ENCODE measurements at regions not wholly inside any gene's neighbourhood (a gene's known extent, or its start where the extent isn't known, plus 50 kb on each side); places are given as distances from the start of the nearest gene placed in this dataset.

DNA sequence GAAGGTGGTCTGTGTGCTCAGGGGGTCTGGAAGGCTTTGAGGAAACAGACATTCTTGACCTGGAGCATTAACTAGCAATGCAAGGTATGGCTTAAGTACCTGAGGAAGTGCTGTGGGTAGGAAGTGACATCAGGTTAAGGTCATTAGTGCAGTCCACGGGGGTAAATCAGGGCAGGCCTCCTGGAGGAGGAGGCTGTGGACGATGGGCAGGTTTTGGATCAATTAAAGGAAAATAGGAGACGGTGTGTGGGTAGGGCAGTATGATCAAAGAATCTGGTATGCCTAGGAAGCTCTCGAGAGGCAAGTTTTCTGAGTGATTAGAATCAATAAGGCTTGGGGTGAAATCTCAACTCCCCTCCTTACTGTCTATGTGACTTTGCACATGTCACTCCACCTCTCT, 295.3 kb downstream of the AACS start:
- no peak for DNase-seq (ENCODE audit: low read depth in 2 of 2)

DNA sequence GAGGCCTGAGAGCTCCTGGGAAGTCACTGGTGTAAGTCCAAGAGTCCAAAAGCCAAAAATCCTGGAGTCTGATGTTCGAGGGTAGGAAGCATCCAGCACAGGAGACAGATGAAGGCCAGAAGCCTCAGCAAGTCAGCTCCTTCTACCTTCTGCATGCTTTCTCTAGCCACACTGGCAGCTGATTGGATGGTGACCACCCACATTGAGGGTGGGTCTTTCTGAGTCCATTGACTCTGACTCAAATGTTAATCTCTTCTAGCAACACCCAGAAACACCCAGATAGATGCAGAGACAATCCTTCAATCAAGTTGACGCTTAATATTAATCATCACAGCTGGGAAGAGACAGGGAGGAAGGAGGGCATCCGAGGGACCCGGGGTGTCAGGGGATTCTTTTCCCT, 305.8 kb downstream of the AACS start:
- no peak for DNase-seq (ENCODE audit: low read depth in 2 of 2)

DNA sequence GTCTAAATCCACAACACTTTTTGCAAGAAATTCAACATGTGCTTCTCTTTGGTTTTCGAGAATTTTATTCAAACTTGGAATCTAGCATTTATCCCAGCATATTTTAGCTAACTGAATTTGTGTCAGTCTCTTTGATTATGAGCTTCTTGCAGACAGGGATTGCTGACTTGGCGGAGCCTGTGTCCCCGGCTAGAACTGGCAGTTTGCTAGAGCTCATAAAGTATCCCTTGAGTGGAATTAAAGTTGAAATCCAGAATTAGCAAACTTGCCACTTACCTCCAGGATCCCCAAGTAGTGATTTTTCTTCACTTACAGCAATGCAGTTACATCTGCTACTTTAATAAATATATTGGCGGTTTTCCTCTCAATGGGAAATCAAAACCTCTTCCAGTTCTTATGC, 306.9 kb downstream of the AACS start:
- DNase-seq (ENCODE audit: low read depth in 2 of 2), result no peak

DNA sequence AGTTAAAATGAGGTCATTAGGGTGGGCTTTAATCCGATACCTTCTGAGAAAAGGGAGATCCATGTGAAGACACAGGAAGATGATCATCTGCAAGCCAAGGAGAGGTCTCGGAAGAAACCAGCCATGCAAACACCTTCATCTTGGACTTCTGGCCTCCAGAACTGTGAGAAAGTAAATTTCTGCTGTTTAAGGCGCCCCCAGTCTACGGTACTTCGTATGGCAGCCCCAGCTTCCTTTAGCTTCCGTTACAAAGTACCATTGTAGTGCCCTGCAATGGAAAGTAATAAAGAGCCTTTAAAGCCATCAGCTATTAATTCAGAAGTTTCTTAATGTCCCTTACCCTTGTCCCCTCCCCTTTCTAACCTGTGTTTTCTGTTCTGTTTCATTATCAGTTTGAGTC, 308.1 kb downstream of the AACS start:
- no peak for DNase-seq (ENCODE audit: low read depth in 2 of 2)

DNA sequence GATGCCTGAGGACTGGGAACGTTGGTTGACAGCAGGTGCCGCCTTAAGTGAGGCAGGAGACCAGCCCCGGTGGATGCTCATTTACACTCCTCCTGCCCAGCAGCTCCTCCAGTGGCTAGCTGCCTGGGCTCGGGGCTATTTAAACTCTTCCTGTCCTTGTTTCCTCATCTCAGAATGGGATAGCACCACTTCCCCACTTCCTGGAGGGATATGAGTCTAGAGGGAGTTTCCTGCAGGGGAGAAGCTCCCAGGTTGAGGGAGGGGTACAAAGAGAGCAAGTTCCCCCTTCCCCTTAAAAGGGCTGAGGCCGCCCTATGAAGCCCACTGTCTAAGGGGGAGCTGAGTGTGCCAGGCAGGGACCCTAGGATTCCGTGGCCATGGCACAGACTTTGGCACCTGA, 311.2 kb downstream of the AACS start:
- DNase-seq (ENCODE audit: low read depth in 2 of 2), result no peak

DNA sequence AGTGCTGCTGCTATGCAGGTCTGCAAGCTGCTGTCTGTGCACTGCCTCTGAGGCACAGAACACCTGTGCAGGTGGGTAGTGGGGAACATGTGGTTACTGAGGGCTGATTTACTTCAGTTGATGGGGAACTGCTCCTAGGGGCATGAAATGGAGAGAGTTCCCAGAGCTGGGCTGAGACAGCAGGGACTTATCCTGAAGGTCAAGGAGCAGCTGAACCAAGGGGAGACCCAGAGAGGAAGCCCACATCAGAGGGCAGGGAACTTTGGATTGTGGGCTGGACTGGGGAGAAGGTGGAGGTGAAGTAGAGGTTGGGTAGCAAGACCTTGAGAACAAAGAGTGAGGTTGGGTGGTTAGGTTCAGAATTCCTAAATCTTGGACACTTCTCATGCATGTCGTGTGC, 311.9 kb downstream of the AACS start:
- DNase-seq (ENCODE audit: low read depth in 2 of 2), result no peak

DNA sequence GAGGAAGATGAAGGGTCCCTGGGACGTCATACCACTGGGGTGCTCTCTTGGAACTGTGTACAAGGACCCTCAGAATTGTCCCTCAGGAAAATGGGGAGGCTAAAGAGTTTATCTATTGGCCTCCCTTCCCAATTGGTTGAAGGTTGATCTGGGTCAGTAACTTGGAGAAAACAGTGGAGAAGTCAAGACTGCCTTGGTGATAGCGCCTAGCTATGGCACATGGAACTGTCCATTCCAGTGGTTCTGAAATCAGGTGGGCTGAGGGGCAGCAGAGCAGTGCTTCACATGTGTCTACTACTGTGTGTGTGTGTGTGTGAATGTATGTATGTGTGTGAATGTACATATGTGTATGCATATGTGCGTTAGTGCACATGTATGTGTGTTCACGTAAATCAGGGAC, 316.1 kb downstream of the AACS start:
- DNase-seq (ENCODE audit: low read depth in 2 of 2), result no peak

DNA sequence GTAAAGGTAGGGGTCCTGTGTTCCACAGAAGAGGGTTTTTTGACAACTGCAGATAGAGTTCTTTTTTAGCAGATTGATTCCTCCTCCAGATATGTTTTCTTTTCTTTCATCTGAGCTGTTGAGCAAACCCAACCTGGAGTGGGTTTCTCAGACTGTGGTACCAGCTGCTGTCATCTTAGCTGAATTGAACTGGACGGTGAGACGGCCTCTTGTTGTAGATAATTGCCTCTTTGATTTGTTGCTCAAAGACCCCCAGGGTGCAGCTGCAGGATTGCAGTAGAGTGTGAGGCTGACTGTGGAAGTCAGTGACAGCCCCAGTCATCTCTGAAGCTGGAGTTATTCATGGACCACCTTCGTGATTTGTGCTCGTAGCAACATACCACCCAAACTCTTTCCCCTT, 317.7 kb downstream of the AACS start:
- no peak for DNase-seq (ENCODE audit: low read depth in 2 of 2)

DNA sequence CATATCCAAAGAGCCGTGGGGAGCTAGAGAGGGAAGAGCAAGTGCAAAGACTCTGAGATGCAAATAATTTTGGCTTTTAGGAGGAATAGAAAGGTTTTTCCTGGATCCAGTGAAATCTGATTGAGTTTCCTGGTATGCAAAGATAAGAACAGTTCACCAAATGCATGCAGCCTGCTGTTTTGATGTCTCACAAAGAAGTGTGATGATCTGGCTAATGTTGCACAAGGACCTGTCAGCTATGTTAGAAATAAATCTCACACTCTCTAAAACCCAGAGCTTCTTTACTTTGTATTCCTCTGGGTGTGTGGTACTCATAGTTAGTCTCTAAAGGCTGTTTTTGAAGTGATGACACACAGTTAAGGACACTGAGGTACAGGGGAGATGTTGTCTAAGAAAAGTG, 321.4 kb downstream of the AACS start:
- DNase-seq (ENCODE audit: low read depth in 2 of 2), result no peak

DNA sequence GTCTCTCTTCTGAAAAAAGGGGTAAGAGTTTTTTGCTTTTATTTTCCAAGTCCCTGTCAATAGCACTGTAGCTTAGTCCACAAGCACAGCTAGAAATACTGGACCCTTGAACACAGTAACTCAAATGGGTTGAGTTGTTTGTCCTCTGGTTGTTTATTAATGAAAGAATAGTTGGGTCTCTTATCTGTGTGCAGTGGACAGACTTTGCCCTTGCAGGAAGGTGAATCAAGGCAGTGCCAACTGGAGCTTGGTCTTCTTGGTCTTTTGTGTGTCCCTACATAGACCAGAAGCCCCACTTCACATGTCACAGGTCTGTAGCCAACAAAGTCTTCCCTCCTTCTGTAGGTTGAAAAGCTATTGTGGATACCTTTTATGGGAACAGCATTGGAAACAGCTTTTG, 322.0 kb downstream of the AACS start:
- DNase-seq (ENCODE audit: low read depth in 2 of 2), result no peak

DNA sequence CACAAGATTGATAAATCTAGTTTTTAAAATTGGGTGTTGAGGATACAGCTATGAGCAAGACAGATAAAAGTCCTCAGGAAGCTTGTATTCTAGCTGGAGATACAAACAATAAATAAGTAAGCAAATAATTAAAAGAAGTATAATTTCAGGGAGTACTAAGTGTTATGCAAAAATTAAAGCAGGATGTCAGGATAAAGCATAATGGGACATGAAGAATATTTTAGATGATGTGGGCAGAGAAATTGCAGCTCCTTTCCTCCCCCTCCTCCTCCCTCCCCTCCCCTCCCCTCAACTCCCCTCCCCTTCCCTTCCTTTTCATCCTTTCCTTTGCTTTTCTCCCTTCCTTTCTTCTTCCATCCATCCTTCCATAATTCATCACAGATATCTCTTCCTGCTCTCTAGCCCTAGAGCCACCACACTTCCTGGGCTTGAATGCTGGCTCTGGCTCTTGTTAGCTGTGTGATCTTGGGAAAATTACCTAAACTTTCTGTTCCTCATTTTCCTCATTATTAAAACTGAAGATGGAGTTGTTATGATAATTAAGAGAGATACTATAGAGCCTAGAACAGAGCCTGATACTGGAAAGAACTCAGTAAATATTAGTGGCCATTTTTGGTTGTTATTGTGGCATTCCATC, 323.9 kb downstream of the AACS start:
- no peak for DNase-seq (ENCODE audit: low read depth in 2 of 2)

DNA sequence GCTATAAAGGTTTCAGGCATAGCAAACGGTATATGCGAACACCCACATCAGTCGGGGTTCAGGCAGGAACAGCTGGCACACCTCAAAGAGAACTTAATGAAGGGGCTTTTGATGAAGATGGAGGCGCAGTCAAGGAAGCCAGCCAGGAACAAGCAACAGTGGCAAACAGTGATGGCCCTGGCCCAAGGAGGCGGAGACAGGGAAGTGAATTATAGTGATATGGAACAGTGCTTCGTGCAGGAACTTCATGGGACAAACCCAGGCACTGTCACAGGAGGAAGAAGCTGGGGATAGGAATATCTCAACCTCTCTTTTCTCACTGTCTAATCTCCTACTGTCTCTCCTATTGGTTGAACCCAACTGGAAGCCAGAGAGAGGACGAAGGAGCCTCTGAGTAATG, 328.3 kb downstream of the AACS start:
- DNase-seq (ENCODE audit: low read depth in 2 of 2), result no peak

DNA sequence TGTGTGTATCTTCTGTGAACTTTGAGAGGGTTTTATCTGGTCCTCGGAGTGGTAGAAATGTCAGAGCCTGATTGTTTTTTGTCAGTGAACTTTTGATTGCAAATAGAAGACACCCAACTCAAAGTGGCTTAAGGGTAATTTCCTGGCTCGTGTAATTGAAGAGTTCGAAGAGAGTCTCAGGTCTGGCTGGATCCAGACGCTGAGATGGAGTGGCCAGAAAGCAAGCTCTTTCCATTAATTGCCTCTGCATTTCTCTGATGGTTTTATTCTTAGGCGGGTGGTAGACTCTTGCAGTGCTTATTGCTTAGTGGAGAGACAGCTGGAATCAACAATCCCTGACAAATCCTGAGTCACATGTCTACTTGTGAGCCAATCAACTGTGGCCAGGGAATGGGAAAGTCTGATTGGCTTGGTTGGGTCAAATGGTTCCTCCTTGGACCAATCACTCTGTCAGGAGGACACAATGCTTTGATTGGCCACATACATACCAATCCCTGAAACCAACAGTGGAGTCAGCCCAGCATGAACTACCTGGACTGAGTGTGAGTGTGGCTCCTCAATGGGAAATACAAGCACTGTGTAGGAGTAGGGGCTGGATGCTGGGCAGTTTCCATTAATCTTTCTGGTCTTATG, 330.5 kb downstream of the AACS start:
- no peak for DNase-seq (ENCODE audit: low read depth in 2 of 2)

DNA sequence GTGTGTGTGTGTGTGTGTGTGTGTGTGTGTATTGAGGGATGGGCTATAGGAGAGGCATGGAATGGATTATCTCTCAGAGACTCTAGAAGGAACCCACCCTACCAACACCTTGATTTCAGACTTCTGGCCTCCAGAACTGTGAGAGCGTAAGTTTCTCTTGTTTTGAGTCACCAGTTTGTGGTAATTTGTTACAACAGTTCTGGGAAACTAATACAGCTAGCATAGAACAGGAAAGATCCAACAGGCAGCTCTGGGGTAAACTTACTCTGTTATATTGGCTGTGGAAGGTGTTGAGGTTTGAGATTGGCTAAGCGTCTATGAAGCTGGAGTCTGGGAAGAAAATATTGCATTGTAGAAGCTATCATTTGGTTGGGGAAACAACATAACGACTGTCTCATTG, 334.3 kb downstream of the AACS start:
- no peak for DNase-seq (ENCODE audit: low read depth in 2 of 2)

DNA sequence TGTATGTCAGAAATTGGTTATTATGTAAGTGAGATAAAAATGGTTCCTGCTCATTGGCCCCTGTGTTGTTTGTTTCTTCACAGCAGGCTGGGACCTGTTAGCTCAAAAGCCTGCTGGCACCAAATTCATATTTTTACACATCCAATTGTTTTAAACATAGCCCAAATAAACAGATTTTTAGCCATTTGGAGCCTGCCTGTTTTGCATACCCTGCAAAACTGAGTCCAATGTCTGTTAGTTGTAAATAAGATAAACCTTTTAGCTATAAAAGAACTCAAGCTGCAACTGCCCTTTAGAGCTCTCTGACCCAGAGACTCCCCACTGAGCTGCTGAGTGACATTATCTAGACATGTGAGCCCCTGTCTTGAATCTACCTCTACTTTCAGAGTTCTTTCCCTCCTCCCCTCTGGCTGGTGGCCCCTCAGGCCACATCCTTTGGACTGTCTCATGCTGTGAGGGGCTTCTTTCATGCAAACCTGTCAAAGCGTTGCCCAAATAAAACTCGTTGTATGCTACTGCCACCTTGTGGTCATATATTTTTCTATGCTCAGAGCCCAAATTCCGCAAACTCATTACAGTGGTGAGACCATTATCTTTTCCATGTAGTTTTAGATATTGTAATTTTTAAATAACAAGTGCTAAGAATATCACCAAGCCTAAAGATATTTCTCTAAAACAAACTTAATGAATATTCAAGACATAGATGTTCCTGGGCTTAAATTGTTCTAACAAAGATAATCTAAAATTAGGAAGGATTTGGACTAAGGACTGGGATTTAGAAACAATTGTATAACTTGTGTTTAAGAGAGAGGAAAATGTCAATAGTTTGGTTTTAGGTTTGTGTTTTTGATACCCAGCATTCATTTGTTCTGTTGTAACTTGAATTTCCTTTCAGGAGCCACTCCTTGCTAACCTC, 337.9 kb downstream of the AACS start:
- no peak for DNase-seq (ENCODE audit: low read depth in 2 of 2)

DNA sequence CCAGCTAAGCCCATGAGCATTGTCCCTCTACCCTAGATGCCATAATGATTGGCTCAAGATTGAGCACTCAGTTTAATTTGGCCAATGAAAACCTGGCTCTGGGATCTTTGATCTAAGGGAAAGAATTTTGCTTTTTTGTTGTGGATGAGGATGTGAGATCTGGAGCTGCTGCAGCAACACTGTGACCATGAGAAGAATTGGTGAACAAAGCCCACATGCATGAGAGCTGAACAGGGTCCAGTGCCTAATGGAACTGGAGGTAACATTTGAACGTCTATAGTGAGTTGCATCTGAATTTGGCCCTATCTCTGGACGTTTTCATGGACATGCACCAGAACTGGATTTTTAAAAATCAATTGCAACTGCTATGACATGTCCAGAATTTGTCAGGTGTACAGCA, 338.6 kb downstream of the AACS start:
- no peak for DNase-seq (ENCODE audit: low read depth in 2 of 2)

DNA sequence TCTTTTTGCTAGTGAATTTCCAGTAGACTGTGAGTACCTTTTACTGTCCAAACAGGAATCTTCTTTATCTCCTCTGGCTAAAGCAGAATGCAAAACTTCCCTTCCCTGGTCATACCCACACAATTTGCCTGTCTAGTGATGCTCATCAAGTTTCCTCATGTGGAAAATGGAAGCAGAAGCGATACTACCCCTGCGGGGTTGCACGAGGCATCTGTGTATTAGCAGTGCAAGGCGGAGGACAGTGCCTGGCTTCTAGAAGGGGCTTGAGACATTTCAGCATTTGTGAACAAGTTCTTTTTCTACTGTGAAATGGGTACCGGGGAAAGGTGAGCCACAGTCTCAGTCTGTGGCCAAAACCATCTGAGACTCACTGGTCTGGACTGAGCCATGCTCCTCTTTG, 340.9 kb downstream of the AACS start:
- no peak for DNase-seq (ENCODE audit: low read depth in 2 of 2)

DNA sequence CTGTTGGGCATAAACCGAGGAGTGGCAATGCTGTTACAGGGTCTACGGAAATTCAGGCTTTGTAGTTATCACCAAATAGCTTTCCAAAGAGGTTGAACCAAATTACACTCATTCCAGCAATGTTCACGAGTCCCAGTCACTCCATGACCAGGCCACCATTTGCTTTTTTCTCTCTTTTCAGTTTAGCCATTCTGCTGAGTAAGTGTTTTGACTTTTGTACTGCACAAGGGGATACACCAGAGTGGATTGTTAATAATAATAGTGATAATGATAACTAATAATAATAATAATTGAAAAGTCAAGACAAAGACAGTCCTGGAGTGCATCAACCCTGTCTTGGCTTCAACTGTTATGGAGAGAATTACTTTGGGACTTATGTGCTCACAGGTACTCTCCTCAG, 343.5 kb downstream of the AACS start:
- DNase-seq (ENCODE audit: low read depth in 2 of 2), result no peak

DNA sequence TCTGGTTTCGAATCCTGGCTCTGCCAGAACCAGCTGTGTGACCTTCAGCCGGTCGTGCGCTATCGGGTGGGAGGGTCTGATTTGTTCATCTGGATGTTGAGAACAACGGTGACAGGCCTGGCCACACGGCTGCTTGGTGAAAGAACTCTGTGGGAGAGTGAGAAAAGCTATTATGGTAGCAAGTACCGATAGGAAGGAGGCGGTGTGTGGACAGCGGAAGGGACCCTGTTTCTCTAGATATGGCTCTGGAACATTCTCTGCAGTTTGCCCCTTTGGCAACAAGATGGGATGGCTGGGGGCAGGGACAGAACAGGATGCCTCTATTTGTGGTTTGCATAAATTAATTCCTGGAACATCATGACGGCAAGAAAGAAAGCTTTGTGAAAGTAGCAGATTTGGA, 347.3 kb downstream of the AACS start:
- no peak for DNase-seq (ENCODE audit: low read depth in 2 of 2)

DNA sequence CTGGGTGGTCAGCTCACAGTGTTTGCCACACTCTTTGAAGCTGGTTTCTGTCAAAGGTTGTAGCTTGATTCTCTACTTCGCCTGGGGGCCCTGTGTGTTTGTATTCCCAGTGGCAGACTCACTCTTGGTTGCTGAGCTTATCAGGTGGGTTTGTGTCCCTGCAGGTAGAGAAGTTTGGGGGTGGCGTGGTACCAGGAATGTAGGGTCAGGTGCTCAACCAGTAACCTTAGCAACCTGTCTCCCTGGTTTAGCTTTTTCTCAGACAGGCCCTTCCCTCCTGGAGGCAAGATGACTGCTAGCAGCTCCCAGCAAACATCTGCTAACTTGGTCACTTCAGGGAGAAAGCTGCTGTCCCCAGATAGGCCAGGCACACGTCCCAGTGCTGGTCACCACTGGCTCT, 352.2 kb downstream of the AACS start:
- no peak for DNase-seq (ENCODE audit: low read depth in 2 of 2)

DNA sequence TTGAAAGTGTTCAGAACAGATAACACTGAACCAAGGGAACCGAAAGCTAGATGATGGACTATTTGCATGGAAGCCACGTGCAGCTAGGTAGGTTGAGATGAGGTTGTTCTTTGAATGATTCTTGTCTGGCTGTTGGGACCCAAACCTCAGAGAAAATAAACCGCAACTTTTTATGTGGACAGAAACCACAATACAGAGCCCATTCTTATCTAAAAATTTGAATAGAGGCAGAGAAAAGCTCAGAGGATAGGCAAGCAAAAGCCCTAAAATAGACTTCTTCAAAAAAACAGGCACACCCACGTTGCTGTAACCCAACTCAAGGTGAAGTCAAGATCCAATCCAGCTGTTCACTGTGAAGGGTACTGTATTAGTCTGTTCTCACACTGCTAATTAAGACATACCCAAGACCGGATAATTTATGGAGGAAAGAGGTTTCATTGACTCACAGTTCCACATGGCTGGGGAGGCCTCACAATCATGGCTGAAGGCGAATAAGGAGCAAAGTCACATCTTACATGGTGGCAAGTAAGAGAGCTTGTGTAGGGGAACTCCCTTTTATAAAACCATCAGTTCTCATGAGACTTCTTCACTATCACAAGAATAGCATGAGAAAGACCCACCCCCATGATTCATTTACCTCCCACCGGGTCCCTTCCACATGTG, 353.8 kb downstream of the AACS start:
- DNase-seq (ENCODE audit: low read depth in 2 of 2), result no peak

DNA sequence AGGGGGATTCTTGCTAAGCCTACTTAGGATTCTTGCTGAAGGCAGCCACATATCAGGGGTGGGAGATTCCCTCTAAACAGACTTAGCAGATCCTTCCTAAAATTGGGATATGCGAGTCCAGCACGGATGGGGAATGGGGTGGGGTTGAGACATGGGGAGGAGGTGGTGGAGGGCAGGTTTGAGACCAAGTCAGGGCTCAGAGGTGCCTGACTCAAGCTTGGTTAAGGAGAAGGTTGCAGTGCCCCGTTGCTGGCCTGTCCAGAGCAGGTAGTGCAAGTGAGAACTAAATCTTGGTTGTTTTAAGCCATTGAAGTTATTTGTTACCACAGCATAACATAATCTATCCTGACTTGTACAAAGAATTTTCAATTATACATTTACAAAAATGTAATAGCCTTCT, 359.7 kb downstream of the AACS start:
- DNase-seq (ENCODE audit: low read depth in 2 of 2), result no peak

DNA sequence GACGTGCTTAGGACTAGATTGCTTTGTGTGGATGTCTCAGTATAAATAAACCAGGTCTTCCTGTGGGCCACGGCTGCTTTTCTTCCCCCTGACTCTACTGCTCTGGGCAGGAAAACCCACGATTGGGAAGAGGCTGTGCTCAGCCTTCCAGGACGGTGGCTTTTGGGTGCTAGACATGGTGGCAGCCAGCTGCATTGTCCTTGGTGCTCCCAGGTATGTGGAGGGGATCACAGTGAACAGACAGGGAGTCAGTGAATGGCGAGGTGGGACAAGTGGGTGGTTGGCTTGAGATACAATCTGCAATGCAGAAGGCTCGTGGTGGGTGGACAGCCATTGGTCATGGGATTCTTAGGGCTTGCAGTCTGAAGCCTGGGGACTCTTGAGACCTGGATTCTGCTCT, 366.3 kb downstream of the AACS start:
- DNase-seq (ENCODE audit: low read depth in 2 of 2), result no peak
